Inferior parietal cortex (tissue), 1 donor: ENCODE measurements at regions not wholly inside any gene's neighbourhood (a gene's known extent, or its start where the extent isn't known, plus 50 kb on each side); places are given as distances from the start of the nearest gene placed in this dataset.

Experiments
- DNase-seq: peaks from one replicate; pipeline ENCODE4 v3.0.0-alpha.2; 2016; ENCODE audit errors: extremely low spot score

- DNase-seq = no peak
Observed at GRCh38 chr2:162964513-162964912, 125.9 kb upstream of the KCNH7 start.

GRCh38 chr2:162963156-162963555, 124.6 kb upstream of the KCNH7 start:
- no peak for DNase-seq

GRCh38 chr2:162945785-162946184, 107.2 kb upstream of the KCNH7 start:
- DNase-seq = no peak

- DNase-seq = no peak
Observed at GRCh38 chr2:162938387-162938786, 99.8 kb upstream of the KCNH7 start.

- DNase-seq = no peak
Observed at GRCh38 chr2:162934191-162934590, 95.6 kb upstream of the KCNH7 start.

- no peak for DNase-seq
Observed at GRCh38 chr2:162932416-162932815, 93.8 kb upstream of the KCNH7 start.

- DNase-seq = no peak
Observed at GRCh38 chr2:162929571-162929970, 91.0 kb upstream of the KCNH7 start.

- DNase-seq = no peak
Observed at GRCh38 chr2:162928356-162928755, 89.8 kb upstream of the KCNH7 start.

- DNase-seq = no peak
Observed at GRCh38 chr2:162926907-162927306, 88.3 kb upstream of the KCNH7 start.

- peak; percentile 2 for DNase-seq
Observed at GRCh38 chr2:162926501-162926900, 87.9 kb upstream of the KCNH7 start.

- DNase-seq = no peak
Observed at GRCh38 chr2:162925595-162925994, 87.0 kb upstream of the KCNH7 start.

- DNase-seq = no peak
Observed at GRCh38 chr2:162919111-162919510, 80.5 kb upstream of the KCNH7 start.

- DNase-seq = no peak
Observed at GRCh38 chr2:162917626-162918025, 79.1 kb upstream of the KCNH7 start.

- DNase-seq = no peak
Observed at GRCh38 chr2:162916286-162916801, 77.8 kb upstream of the KCNH7 start.

GRCh38 chr2:162915858-162916257, 77.3 kb upstream of the KCNH7 start:
- DNase-seq = no peak

GRCh38 chr2:162914161-162914560, 75.6 kb upstream of the KCNH7 start:
- no peak for DNase-seq

GRCh38 chr2:162912787-162913186, 74.2 kb upstream of the KCNH7 start:
- DNase-seq = no peak

- no peak for DNase-seq
Observed at GRCh38 chr2:162908567-162908966, 70.0 kb upstream of the KCNH7 start.

- peak; percentile 63 for DNase-seq
Observed at GRCh38 chr2:162890690-162891311, 52.2 kb upstream of the KCNH7 start.

GRCh38 chr2:162888652-162889051, 50.1 kb upstream of the KCNH7 start:
- DNase-seq = peak; percentile 39
